ENCODE measurements at regions not wholly inside any gene's neighbourhood (a gene's known extent, or its start where the extent isn't known, plus 50 kb on each side); places are given as distances from the start of the nearest gene placed in this dataset.

- Histone ChIP-seq H3K9me3 (no peaks in the 10 kb centered on the region), H3K27me3 (no peaks in the 10 kb centered on the region), H3K36me3 (no peaks in the 10 kb centered on the region), H3K4me3 (ENCODE audit: low read depth, low read length) (no peak overlapping the region), H3K4me1 (no peaks in the 10 kb centered on the region)
- DNase-seq, result no peak
- TF ChIP-seq, protein P1, sequence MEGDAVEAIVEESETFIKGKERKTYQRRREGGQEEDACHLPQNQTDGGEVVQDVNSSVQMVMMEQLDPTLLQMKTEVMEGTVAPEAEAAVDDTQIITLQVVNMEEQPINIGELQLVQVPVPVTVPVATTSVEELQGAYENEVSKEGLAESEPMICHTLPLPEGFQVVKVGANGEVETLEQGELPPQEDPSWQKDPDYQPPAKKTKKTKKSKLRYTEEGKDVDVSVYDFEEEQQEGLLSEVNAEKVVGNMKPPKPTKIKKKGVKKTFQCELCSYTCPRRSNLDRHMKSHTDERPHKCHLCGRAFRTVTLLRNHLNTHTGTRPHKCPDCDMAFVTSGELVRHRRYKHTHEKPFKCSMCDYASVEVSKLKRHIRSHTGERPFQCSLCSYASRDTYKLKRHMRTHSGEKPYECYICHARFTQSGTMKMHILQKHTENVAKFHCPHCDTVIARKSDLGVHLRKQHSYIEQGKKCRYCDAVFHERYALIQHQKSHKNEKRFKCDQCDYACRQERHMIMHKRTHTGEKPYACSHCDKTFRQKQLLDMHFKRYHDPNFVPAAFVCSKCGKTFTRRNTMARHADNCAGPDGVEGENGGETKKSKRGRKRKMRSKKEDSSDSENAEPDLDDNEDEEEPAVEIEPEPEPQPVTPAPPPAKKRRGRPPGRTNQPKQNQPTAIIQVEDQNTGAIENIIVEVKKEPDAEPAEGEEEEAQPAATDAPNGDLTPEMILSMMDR (IDR thresholded peaks at IDR 0.05; ENCODE audit: low read depth, low read length), result no peak
These were observed 59.0 kb upstream of the WSCD1 start for GRCh38 chr17:6011206-6011605.

GRCh38 chr17:6018788-6019187 lies 51.4 kb upstream of the WSCD1 start:
- Histone ChIP-seq H3K36me3 (no peaks in the 10 kb centered on the region), H3K4me1 (no peaks in the 10 kb centered on the region), H3K4me3 (ENCODE audit: low read depth, low read length) (no peak overlapping the region), H3K9me3 (no peaks in the 10 kb centered on the region), H3K27me3 (no peaks in the 10 kb centered on the region)
- TF ChIP-seq, protein P1 (IDR thresholded peaks at IDR 0.05; ENCODE audit: low read depth, low read length), result no peak
- no peak for DNase-seq

- no peaks in the 10 kb centered on the region for H3K36me3 ChIP-seq
- H3K4me3 ChIP-seq (ENCODE audit: low read depth, low read length), result no peak overlapping the region
- no peaks in the 10 kb centered on the region for H3K9me3 ChIP-seq
- no peak for DNase-seq
- TF ChIP-seq, protein P1 (IDR thresholded peaks at IDR 0.05; ENCODE audit: low read depth, low read length), result no peak
- no peaks in the 10 kb centered on the region for H3K27me3 ChIP-seq
- H3K4me1 ChIP-seq, result no peaks in the 10 kb centered on the region
These were observed 50.2 kb upstream of the WSCD1 start for GRCh38 chr17:6019959-6020358.

DNA sequence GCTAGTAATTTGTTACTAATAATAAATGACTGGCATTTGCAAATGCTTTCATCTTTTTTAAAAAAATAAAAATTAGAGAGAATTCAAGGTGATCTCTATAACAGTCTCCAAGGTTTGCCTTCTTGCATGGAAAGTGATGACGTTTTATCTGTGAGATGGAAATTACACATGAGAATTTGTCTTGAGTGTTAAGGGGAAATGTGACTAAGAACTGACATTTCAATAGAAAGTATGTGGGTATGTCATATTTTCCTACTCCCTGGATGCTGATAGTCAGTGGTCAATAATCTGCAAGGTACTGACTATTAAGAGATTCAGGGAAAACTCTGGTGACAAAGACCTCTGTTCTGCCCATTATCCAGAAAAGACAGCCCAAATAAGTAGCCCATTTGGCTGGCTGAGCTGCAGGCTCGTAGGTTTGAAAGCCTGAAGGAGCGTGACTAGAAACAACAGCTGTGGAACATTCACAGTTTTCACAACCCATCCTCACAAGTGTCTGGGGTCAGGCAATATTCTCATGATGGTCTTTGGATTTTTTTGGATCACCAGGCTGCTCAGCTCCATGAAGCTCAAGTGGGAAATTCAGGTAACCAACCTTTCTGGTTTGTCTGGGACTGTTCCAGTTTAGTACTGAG lies 49.7 kb upstream of the WSCD1 start:
- TF ChIP-seq, protein P1 (IDR thresholded peaks at IDR 0.05; ENCODE audit: low read depth, low read length), result no peak
- no peaks in the 10 kb centered on the region for H3K27me3 ChIP-seq
- H3K9me3 ChIP-seq, result no peaks in the 10 kb centered on the region
- DNase-seq, result no peak
- no peak overlapping the region for H3K4me3 ChIP-seq (ENCODE audit: low read depth, low read length)
- no peaks in the 10 kb centered on the region for H3K4me1 ChIP-seq
- no peaks in the 10 kb centered on the region for H3K36me3 ChIP-seq
